Esophagus squamous epithelium (tissue), 4 donors: ENCODE measurements at regions not wholly inside any gene's neighbourhood (a gene's known extent, or its start where the extent isn't known, plus 50 kb on each side); places are given as distances from the start of the nearest gene placed in this dataset.

Source experiments
- CTCF ChIP-seq, 6 experiments: fragments of 450-650 bp in 4 of 6; fragments of 200-600 bp in 2 of 6; sonication (generic) in 2 of 6; IDR thresholded peaks; one replicate each; pipeline ENCODE4 v1.5.1; 2016 to 2019; ENCODE audit warnings: antibody characterized with exemption in 6 of 6, mild to moderate bottlenecking in 4 of 6, moderate library complexity in 4 of 6
- POLR2A ChIP-seq, 4 donors: fragments of 450-650 bp; IDR thresholded peaks; one replicate each; pipeline ENCODE4 v1.6.1; 2017; ENCODE audit warnings: antibody characterized with exemption in 4 of 4, mild to moderate bottlenecking in 4 of 4, moderate library complexity in 3 of 4

- TF ChIP-seq CTCF (IDR thresholded peaks at IDR 0.05) (no peak), POLR2A (IDR thresholded peaks at IDR 0.05) (no peak)
These were observed 158.6 kb upstream of the FAT1 start for GRCh38 chr4:186882293-186882692.
